GM12874 (cell line): ENCODE measurements at regions not wholly inside any gene's neighbourhood (a gene's known extent, or its start where the extent isn't known, plus 50 kb on each side); places are given as distances from the start of the nearest gene placed in this dataset.

Source experiments
- CTCF ChIP-seq: IDR thresholded peaks from 2 replicates; pipeline ENCODE4 v1.5.1; 2011; ENCODE audit warnings: low read depth, mild to moderate bottlenecking, control low read depth, low read length, moderate library complexity; ENCODE audit not compliant: insufficient read depth

DNA sequence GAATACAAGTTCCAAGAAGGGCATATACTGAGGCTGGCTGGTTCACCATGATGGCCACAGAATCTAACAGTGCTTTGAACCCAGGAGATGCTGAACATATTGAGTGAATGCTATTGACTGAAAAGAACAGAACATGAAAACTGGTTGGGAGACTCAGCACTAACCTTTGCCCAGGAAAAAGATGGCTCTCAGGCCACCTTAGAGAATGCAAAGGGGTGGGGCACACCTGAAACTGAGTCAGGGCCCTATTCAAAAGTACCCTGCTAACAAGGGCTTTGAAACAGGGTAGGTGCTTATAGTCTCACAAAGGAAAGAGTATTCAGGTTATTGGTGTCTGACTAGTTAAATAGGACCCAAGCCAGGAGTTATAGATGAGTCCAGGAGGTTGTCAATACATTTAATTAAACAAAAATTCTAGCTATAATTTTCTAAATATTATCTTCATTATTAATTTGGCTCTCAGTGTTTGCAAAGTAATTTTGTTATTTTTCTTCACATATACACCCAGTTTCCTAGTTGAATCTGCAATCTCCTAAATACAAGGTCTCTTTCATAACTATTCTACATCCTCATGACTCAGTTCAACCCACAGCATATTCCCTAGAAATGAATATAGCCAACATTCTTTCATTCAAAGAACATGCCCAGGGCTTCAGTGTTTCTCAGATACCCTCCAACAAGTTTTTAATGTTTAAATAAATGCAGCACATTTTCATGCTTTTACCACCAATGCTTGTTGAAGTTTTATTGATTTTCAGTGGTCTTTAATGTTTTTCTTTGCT is 144.2 kb upstream of the RAPGEF2 start:
- TF ChIP-seq CTCF: no peak

DNA sequence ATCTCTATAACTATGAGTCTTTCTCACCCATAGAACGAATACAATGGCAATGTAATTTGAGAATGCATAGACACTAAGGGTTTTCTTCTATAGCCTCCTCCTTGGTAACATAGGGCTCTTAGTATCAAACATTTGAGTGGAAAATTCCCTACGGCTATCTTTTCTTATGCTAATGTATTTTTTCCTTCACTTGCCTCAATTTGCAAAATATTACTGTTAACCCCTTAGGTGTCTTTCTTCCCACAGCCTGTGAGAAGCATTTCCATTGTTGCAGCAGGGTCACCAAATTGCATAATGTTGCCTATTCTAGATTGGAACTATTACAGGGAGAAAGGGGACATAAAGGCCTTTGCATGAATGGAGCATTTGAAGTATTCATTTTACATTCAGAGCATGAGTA is 140.5 kb upstream of the RAPGEF2 start:
- TF ChIP-seq CTCF: no peak

- TF ChIP-seq CTCF: no peak
Measured at GRCh38 chr4:158964114-158964727, 138.7 kb upstream of the RAPGEF2 start.

GRCh38 chr4:158964728-158965124 is 138.2 kb upstream of the RAPGEF2 start:
- no peak for TF ChIP-seq CTCF

- TF ChIP-seq CTCF: no peak
Measured at GRCh38 chr4:158965226-158965625, 137.7 kb upstream of the RAPGEF2 start.

GRCh38 chr4:158966091-158966490 is 136.8 kb upstream of the RAPGEF2 start:
- no peak for TF ChIP-seq CTCF

GRCh38 chr4:158968961-158969360 is 133.9 kb upstream of the RAPGEF2 start:
- TF ChIP-seq CTCF: no peak
